ENCODE measurements at regions not wholly inside any gene's neighbourhood (a gene's known extent, or its start where the extent isn't known, plus 50 kb on each side); places are given as distances from the start of the nearest gene placed in this dataset.

DNA sequence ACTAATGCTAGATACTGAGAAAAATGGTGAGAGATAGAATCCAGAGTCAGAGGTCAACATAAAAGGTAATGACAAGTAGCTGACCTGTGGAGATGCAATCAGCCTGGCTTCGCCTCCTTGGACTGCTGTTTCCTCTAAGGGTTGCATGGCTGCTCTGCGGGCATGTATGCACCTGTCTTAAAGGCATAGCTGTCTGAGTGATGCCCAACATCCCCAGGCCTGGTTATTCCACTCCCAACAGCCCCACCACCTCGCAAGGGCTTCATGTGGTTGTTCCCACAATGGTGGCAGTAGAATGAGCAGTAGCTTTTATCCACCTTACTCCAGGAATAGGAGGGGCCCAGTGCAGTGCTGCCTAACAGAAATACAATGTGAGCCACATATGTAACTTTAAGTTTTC is 69.7 kb upstream of the ALK start:
- TF ChIP-seq, protein P1, sequence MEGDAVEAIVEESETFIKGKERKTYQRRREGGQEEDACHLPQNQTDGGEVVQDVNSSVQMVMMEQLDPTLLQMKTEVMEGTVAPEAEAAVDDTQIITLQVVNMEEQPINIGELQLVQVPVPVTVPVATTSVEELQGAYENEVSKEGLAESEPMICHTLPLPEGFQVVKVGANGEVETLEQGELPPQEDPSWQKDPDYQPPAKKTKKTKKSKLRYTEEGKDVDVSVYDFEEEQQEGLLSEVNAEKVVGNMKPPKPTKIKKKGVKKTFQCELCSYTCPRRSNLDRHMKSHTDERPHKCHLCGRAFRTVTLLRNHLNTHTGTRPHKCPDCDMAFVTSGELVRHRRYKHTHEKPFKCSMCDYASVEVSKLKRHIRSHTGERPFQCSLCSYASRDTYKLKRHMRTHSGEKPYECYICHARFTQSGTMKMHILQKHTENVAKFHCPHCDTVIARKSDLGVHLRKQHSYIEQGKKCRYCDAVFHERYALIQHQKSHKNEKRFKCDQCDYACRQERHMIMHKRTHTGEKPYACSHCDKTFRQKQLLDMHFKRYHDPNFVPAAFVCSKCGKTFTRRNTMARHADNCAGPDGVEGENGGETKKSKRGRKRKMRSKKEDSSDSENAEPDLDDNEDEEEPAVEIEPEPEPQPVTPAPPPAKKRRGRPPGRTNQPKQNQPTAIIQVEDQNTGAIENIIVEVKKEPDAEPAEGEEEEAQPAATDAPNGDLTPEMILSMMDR (IDR thresholded peaks at IDR 0.05), result no peak
- no peak for TF ChIP-seq EZH2 (IDR thresholded peaks at IDR 0.05)
- TF ChIP-seq EZH2phosphoT487 (IDR thresholded peaks at IDR 0.05), result no peak

Measured in neural progenitor cell (in vitro differentiated cells).